B cell (primary cell): ENCODE measurements at regions not wholly inside any gene's neighbourhood (a gene's known extent, or its start where the extent isn't known, plus 50 kb on each side); places are given as distances from the start of the nearest gene placed in this dataset.

ENCODE experiments used
- ATAC-seq: fragments of 200-7000 bp; cut with Tn5 transposase; one replicate; pipeline ENCODE4 v1.10.0; 2021; ENCODE audit warnings: low read depth, mild to moderate bottlenecking, moderate number of reproducible peaks, moderate library complexity
- CTCF ChIA-PET: fragments of 350-600 bp; sonication (Branson Sonifier 250); formaldehyde crosslinking; loops from one replicate; lab custom pipeline; 2021; ENCODE audit warnings: antibody characterized with exemption, inconsistent platforms; lab: Charles Lee
- POLR2A ChIA-PET: fragments of 350-600 bp; sonication (Branson Sonifier 250); formaldehyde crosslinking; loops from one replicate; lab custom pipeline; 2021; ENCODE audit warnings: antibody characterized with exemption; lab: Charles Lee
- DNase-seq: peaks from one replicate; pipeline ENCODE4 v3.0.0; 2013
- H2AFZ ChIP-seq: 2 replicates; pipeline ENCODE4 v1.6.1; 2012; ENCODE audit warnings: mild to moderate bottlenecking, low read depth, low read length; ENCODE audit not compliant: insufficient read depth, poor library complexity, severe bottlenecking
- H3K27ac ChIP-seq, 2 donors: 1 replicate in 1 of 2; 2 replicates in 1 of 2; pipeline ENCODE4 v1.5.1; 2012 to 2013; ENCODE audit warnings: low read length in 2 of 2, mild to moderate bottlenecking in 2 of 2, moderate library complexity in 1 of 2
- H3K27me3 ChIP-seq, 4 experiments: fragments of 200-600 bp in 1 of 4; sonication (generic) in 1 of 4; replicated peaks in 1 of 4; 1 replicate in 2 of 4; 2 replicates in 2 of 4; pipeline versions ENCODE4 v1.6.1 to v1.7.0; 2013 to 2016; ENCODE audit warnings: low read length in 3 of 4, mild to moderate bottlenecking in 2 of 4, mixed read lengths in 1 of 4, moderate library complexity in 1 of 4; ENCODE audit not compliant: insufficient read depth in 4 of 4, control insufficient read depth in 3 of 4; ENCODE audit errors: control extremely low read depth in 1 of 4
- H3K36me3 ChIP-seq, 2 experiments: replicated peaks in 1 of 2; 1 replicate in 1 of 2; 2 replicates in 1 of 2; pipeline versions ENCODE4 v1.6.1 to v1.7.1; 2013; ENCODE audit warnings: low read length in 1 of 2; ENCODE audit not compliant: insufficient read depth in 2 of 2, control insufficient read depth in 1 of 2; ENCODE audit errors: control extremely low read depth in 1 of 2, extremely low read depth in 1 of 2
- H3K4me1 ChIP-seq, 2 donors: fragments of 200-600 bp in 1 of 2; sonication (generic) in 1 of 2; 1 replicate in 1 of 2; 2 replicates in 1 of 2; pipeline versions ENCODE4 v1.5.1 to v1.6.1; 2013 to 2017; ENCODE audit warnings: low read length in 2 of 2; ENCODE audit not compliant: control insufficient read depth in 2 of 2, insufficient read depth in 2 of 2
- H3K4me2 ChIP-seq: replicated peaks from 2 replicates; pipeline ENCODE3; 2012; ENCODE audit warnings: mild to moderate bottlenecking, low read depth, low read length; ENCODE audit not compliant: poor library complexity, severe bottlenecking
- H3K4me3 ChIP-seq, 5 experiments: fragments of 200-600 bp in 1 of 5; sonication (generic) in 1 of 5; 1 replicate in 3 of 5; 2 replicates in 2 of 5; pipeline versions ENCODE4 v1.5.1 to v1.7.0; 2011 to 2016; ENCODE audit warnings: low read length in 4 of 5, mild to moderate bottlenecking in 4 of 5, low read depth in 2 of 5, control low read depth in 1 of 5, moderate library complexity in 1 of 5; ENCODE audit not compliant: insufficient read depth in 1 of 5; ENCODE audit errors: control extremely low read depth in 1 of 5, extremely low read depth in 1 of 5
- H3K79me2 ChIP-seq: fragments of 200-600 bp; sonication (generic); one replicate; pipeline ENCODE4 v1.6.0; 2016; ENCODE audit warnings: low read length; ENCODE audit not compliant: control insufficient read depth, insufficient read depth
- H3K9ac ChIP-seq: fragments of 200-600 bp; sonication (generic); 2 replicates; pipeline ENCODE4 v1.6.1; 2017; ENCODE audit warnings: mild to moderate bottlenecking, low read length, moderate library complexity
- H3K9me3 ChIP-seq, 3 donors: one replicate each; pipeline versions ENCODE4 v1.6.1 to v1.7.1; 2013; ENCODE audit warnings: low read length in 2 of 3; ENCODE audit not compliant: control insufficient read depth in 2 of 3, insufficient read depth in 1 of 3; ENCODE audit errors: control extremely low read depth in 1 of 3
- H4K20me1 ChIP-seq: 2 replicates; pipeline ENCODE4 v1.6.0; 2012; ENCODE audit warnings: mild to moderate bottlenecking, low read length; ENCODE audit not compliant: insufficient read depth, control insufficient read depth, poor library complexity, severe bottlenecking
- H3K27ac Mint-ChIP-seq: one replicate; pipeline ENCODE4 v1.8.0; 2021; ENCODE audit warnings: mixed read lengths
- H3K27me3 Mint-ChIP-seq: one replicate; pipeline ENCODE4 v1.8.0; 2021; ENCODE audit warnings: mixed read lengths
- H3K4me1 Mint-ChIP-seq: one replicate; pipeline ENCODE4 v1.8.0; 2021; ENCODE audit warnings: mixed read lengths
- H3K4me3 Mint-ChIP-seq: one replicate; pipeline ENCODE4 v1.8.0; 2021; ENCODE audit warnings: mixed read lengths
- H3K9me3 Mint-ChIP-seq: one replicate; pipeline ENCODE4 v1.8.0; 2022; ENCODE audit warnings: mixed read lengths; ENCODE audit not compliant: insufficient read depth
- EZH2 ChIP-seq: IDR thresholded peaks from 2 replicates; pipeline ENCODE4 v1.6.1; 2012; ENCODE audit warnings: borderline replicate concordance, low read depth, mild to moderate bottlenecking, moderate library complexity, low read length; ENCODE audit not compliant: insufficient read depth, poor library complexity, severe bottlenecking
- WGBS: methylation state at CpG from one replicate; pipeline ENCODE4 v1.1.5; 2013; ENCODE audit warnings: missing lambda C conversion rate; ENCODE audit not compliant: insufficient coverage; 5-methylcytosine and 5-hydroxymethylcytosine counted together
- intact Hi-C: fragments of 100-400 bp; cut with micrococcal nuclease; formaldehyde crosslinking; loops from one replicate; pipeline ENCODE4 v1.10.0; 2022
- TF ChIP-seq, protein P1 (sequence below): fragments of 200-600 bp; IDR thresholded peaks from one replicate; pipeline ENCODE4 v1.8.0; 2022; ENCODE audit warnings: antibody characterized with exemption, mild to moderate bottlenecking

DNA sequence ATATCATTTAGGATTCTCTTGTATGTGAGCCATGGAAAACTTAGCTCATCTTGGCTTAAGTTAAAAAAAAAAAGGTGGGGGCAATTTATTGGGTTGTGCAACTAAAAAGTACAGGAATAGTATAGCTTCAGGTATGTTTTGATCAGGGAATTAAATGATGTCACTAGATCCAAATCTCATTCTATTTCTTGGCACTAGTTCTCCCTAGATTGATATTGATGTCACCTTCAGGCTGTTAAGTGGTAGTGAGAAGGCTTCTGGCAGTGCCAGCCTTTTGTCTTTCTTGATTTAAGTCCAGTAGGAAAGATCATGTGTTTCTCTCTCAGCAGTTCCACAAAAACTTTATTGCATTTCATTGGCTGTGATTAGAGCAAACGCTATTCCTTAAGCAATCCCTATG, 65.0 kb upstream of the ZBED5 start:
- Histone ChIP-seq H3K9ac (no peak overlapping the region), H3K4me3 (no peak overlapping the region), H3K4me2 (no peak overlapping the region), H4K20me1 (no peaks in the 10 kb centered on the region), H3K36me3 (no peaks in the 10 kb centered on the region), H3K79me2 (no peaks in the 10 kb centered on the region), H3K27me3 (no peaks in the 10 kb centered on the region), H2AFZ (no peak overlapping the region), H3K4me1 (no peaks in the 10 kb centered on the region), H3K27ac (no peak overlapping the region), H3K9me3 (peaks cover 0 to under 1% (median 0%) of the 10 kb centered on the region in 3 donors)
- no peak for ATAC-seq
- CTCF ChIA-PET = interaction anchor here (1.2 to 1.6 kb wide), 2 partner anchors 9 to 11 kb away, joined by 3 to 5 read pairs; no protein-coding TSS in a partner anchor
- no peak for DNase-seq
- Mint-ChIP-seq H3K4me3 (no peak overlapping the region), H3K27me3 (peaks cover 25% of the 10 kb centered on the region), H3K27ac (no peak overlapping the region), H3K9me3 (no peaks in the 10 kb centered on the region), H3K4me1 (no peaks in the 10 kb centered on the region)
- TF ChIP-seq, protein P1, sequence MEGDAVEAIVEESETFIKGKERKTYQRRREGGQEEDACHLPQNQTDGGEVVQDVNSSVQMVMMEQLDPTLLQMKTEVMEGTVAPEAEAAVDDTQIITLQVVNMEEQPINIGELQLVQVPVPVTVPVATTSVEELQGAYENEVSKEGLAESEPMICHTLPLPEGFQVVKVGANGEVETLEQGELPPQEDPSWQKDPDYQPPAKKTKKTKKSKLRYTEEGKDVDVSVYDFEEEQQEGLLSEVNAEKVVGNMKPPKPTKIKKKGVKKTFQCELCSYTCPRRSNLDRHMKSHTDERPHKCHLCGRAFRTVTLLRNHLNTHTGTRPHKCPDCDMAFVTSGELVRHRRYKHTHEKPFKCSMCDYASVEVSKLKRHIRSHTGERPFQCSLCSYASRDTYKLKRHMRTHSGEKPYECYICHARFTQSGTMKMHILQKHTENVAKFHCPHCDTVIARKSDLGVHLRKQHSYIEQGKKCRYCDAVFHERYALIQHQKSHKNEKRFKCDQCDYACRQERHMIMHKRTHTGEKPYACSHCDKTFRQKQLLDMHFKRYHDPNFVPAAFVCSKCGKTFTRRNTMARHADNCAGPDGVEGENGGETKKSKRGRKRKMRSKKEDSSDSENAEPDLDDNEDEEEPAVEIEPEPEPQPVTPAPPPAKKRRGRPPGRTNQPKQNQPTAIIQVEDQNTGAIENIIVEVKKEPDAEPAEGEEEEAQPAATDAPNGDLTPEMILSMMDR = no peak
- no peak for TF ChIP-seq EZH2
- POLR2A ChIA-PET = no interaction called here
- intact Hi-C loops = no loop called here
- WGBS = 70% methylated on average over 1 of the region's 1 CpG

DNA sequence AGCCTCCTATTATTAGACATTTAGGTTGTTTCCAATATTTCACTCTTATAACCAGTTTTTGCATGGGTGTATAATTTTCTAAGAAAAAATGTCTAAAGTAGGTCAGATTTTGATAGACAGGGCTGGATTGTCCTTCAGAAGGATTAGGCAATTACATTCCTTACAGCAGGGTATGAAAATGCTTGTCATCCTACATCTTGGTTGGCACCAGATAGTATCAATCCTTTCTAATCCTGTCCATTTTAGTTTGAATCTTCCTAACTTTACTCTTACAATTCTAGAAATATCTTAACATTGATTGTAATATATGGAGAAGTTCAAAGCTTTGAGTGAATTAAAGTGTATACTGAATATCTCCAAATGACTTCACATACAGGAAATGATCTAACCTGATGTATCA, 63.0 kb upstream of the ZBED5 start:
- Histone ChIP-seq H3K27me3 (no peaks in the 10 kb centered on the region), H3K9me3 (peaks cover 0 to 8% (median 0%) of the 10 kb centered on the region in 3 donors), H3K9ac (no peak overlapping the region), H3K4me1 (no peaks in the 10 kb centered on the region), H3K36me3 (no peaks in the 10 kb centered on the region), H4K20me1 (no peaks in the 10 kb centered on the region), H3K79me2 (no peaks in the 10 kb centered on the region), H2AFZ (no peak overlapping the region), H3K4me3 (no peak overlapping the region), H3K4me2 (no peak overlapping the region), H3K27ac (no peak overlapping the region)
- Mint-ChIP-seq H3K4me1 (no peaks in the 10 kb centered on the region), H3K27ac (no peak overlapping the region), H3K9me3 (no peaks in the 10 kb centered on the region), H3K27me3 (peaks cover 12% of the 10 kb centered on the region), H3K4me3 (no peak overlapping the region)
- TF ChIP-seq, protein P1 = no peak
- POLR2A ChIA-PET = no interaction called here
- intact Hi-C loops = no loop called here
- DNase-seq (no peak), ATAC-seq (no peak)
- CTCF ChIA-PET = interaction anchor here (0.8 to 1.5 kb wide), 6 partner anchors 10 to 128 kb away, joined by 3 to 7 read pairs (median 4); no protein-coding TSS in a partner anchor
